ENCODE measurements at regions not wholly inside any gene's neighbourhood (a gene's known extent, or its start where the extent isn't known, plus 50 kb on each side); places are given as distances from the start of the nearest gene placed in this dataset.
"Not testable (repeated sequence)": the region's sequence is repeated elsewhere in the genome, so short reads cannot be mapped to it uniquely, and the experiment has no call there.

GRCh38 chr4:59704616-59705015, 1495.5 kb upstream of the ADGRL3 start:
- no peak for DNase-seq (ENCODE audit: low read depth)

DNA sequence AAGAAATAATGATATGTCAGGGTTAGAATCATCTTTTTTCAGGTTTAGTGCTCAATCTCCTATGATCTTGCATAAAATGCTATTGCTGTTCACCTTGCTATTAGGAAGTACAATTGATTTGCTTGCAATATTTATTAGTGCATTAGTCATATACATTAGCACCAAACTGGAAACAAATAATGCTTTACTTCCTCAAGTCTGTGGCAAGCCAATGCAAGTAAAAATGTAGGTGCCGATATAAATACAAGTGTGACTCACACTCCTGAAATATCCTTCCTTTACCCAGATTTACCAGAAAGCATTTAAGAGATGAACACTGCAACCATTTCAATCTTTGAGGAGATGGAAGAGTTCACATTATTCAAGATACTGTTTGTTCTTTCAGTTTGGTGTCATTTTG, 1487.7 kb upstream of the ADGRL3 start:
- DNase-seq (ENCODE audit: low read depth), result no peak

GRCh38 chr4:59724286-59724685, 1475.8 kb upstream of the ADGRL3 start:
- DNase-seq (ENCODE audit: low read depth), result not testable (repeated sequence)

- DNase-seq (ENCODE audit: low read depth), result no peak
Observed at GRCh38 chr4:59727745-59728144, 1472.4 kb upstream of the ADGRL3 start.

DNA sequence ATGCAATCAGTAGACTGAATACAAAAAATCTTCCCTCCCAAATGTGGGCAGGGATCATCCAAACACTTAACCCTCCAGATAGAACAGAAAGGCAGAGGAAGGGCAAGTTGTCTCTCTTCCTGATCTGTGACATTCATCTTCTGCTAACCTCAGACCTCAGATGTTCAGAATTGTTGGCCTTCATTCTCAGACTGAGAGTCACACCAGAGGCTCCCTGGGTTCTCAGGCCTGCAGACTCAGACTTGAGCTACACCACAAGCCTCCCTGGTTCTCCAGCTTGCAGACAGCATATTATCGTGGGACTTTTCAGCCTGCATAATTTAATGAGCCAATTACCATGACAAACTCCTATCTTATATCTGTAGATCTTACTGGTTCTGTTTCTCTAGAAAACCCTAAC, 1471.6 kb upstream of the ADGRL3 start:
- DNase-seq (ENCODE audit: low read depth), result no peak

GRCh38 chr4:59729321-59729720, 1470.8 kb upstream of the ADGRL3 start:
- no peak for DNase-seq (ENCODE audit: low read depth)

- DNase-seq (ENCODE audit: low read depth), result no peak
Observed at GRCh38 chr4:59748433-59748832, 1451.7 kb upstream of the ADGRL3 start.

DNA sequence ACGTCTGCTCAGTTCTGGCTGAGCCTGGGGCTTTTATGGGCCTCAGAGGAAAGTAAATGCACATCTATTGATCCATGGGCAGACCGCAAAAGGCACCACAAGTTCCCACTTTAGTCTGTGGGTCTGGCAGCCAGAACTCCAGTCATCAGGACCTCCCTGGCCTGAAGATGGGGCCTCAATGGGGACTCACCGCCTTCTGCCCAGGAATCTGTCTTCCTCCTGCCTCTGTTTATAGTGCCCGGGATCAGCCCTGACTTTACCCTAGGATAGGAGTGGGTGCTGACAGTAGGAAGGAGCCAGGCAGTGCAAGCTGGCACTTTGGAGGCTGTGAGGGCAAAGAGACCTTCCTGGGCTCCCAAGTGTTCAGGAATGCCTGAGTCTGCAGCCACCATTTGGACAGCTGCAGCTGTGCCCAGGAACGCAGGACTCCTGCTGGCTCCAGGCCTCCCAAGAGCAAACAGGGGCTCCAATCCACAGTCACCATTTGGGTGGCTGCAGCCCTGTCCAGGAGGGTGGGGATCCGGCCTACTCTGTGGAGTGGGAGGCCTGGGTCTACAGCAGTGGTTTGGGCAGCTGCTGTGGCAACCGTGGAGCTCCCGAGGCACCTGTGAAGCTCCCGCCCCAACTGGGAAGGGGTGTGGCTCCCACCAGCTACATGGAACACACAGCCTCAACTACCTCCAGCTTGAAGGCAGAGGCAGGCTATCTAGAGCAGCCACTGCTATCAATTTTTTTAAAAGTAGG, 1440.9 kb upstream of the ADGRL3 start:
- no peak for DNase-seq (ENCODE audit: low read depth)

GRCh38 chr4:59762344-59762743, 1437.8 kb upstream of the ADGRL3 start:
- no peak for DNase-seq (ENCODE audit: low read depth)

GRCh38 chr4:59770601-59771264, 1429.4 kb upstream of the ADGRL3 start:
- no peak for DNase-seq (ENCODE audit: low read depth)

DNA sequence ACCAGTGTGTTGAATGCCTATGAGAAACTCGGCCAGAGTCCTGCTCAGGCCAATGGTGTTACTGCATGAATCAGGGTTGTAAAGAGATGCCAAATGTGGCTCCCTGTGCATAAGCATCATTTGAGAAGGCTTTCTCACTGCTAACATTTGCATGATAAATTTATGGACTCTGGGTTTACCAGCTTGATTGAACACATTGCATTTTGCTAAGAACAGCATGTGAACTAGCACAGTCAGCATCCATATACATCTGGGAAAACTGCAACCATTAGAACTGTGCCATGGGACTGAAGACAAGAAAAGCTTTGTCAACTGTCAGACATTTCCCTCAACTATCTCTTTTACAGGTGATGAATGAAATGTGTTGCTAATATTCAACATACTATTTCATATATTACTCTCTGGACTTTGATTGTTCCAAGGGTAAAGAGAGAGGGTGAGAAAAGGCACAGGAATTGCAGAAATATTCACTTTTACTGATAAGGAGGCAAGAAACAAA, 1427.4 kb upstream of the ADGRL3 start:
- no peak for DNase-seq (ENCODE audit: low read depth)

- not testable (repeated sequence) for DNase-seq (ENCODE audit: low read depth)
Observed at GRCh38 chr4:59780271-59780670, 1419.9 kb upstream of the ADGRL3 start.

DNA sequence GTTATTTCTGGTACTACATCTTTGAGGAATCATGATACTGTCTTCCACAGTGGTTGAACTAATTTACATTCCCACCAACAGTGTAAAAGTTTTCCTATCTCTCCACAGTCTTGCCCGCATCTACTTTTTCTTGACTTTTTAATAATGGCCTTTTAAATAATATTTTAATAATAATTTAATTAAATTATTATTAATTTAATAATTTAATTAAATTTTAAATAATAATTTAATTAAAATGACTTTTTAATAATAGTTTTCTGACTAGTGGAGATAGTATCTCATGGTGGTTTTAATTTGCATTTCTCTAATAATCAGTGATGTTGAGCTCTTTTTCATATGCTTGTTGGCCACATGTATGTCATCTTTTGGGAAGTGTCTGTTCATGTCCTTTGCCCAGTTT, 1395.0 kb upstream of the ADGRL3 start:
- DNase-seq (ENCODE audit: low read depth), result no peak

GRCh38 chr4:59814402-59815010, 1385.6 kb upstream of the ADGRL3 start:
- no peak for DNase-seq (ENCODE audit: low read depth)

GRCh38 chr4:59818656-59819055, 1381.5 kb upstream of the ADGRL3 start:
- peak; percentile 21 for DNase-seq (ENCODE audit: low read depth)

GRCh38 chr4:59823311-59823710, 1376.8 kb upstream of the ADGRL3 start:
- no peak for DNase-seq (ENCODE audit: low read depth)

DNA sequence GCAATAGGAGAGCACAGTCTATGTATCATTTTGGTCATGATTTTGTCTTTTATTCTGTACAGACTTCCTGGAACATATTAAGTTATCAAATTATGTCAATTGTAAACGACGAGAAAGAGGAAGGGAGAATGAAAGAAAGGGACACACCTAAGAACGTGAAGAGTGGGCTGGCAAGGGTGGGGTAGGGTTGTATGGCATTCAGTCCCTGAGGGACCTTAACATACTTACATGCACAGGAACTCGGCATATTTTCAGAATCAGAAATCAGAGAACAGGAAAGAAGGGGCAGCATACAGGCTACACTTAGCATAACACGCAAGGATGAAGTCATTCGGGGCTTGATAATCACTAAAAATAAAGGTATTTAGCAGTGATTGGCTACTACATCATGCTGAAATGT, 1375.0 kb upstream of the ADGRL3 start:
- no peak for DNase-seq (ENCODE audit: low read depth)

DNA sequence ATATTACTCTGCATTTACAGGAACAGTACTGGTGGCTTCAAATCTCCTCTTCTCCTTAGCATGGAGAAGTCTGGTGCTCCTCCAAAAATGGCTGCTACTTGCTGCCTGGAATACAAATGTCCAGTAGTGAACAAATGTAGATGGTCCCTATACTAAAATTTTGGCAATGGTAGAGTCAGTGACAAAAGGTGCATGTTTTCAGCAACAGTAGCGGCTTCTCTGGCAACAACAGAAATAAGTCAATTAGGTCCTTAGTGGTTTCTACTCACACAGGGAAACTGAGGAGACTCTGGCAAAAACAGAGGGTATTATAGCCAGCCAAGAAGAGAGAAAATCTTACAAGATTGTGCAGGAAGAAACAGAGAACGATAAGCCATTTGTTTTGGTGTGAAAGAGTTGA, 1368.4 kb upstream of the ADGRL3 start:
- no peak for DNase-seq (ENCODE audit: low read depth)

GRCh38 chr4:59834943-59835342, 1365.2 kb upstream of the ADGRL3 start:
- DNase-seq (ENCODE audit: low read depth), result no peak

- DNase-seq (ENCODE audit: low read depth), result no peak
Observed at GRCh38 chr4:59837751-59838150, 1362.4 kb upstream of the ADGRL3 start.

GRCh38 chr4:59838236-59838635, 1361.9 kb upstream of the ADGRL3 start:
- DNase-seq (ENCODE audit: low read depth), result no peak

DNA sequence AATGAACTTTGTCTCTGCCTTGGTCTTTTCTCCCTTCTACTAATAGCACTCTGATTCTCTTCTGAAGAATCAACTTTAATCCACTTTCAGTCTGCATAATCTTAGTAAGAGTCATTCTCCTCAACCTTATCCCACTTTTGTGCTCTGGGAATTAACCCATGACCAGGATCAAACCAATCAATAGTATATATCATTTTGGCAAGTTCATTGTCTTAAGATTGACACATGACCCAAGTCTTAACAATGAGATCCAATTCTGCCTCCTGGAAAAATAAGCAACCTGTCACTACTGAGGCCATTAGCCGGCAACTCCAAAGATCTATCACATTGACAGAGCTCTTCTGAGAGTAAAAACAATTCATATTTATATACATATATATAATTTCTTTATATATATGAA, 1358.4 kb upstream of the ADGRL3 start:
- no peak for DNase-seq (ENCODE audit: low read depth)

- no peak for DNase-seq (ENCODE audit: low read depth)
Observed at GRCh38 chr4:59848457-59848856, 1351.7 kb upstream of the ADGRL3 start.
